A673 (cell line): ENCODE measurements at regions not wholly inside any gene's neighbourhood (a gene's known extent, or its start where the extent isn't known, plus 50 kb on each side); places are given as distances from the start of the nearest gene placed in this dataset.

Experiments used
- BruUV-seq: library from RNA; stranded (reverse); fragments of 400-500 nt; replicated peaks from 2 replicates; lab custom pipeline; 2021; lab: Mats Ljungman, UMichigan
- CTCF ChIA-PET: fragments of 300-600 bp; sonication (Branson Sonifier 250); formaldehyde crosslinking; loops from one replicate; lab custom pipeline; 2022; ENCODE audit warnings: antibody characterized with exemption; lab: Charles Lee
- POLR2A ChIA-PET: fragments of 300-600 bp; sonication (Branson Sonifier 250); formaldehyde crosslinking; loops from one replicate; lab custom pipeline; 2022; ENCODE audit warnings: antibody characterized with exemption; ENCODE audit not compliant: low non-redundant PET; lab: Charles Lee
- DNase-seq: peaks from one replicate; pipeline ENCODE4 v3.0.0-alpha.2; 2015; ENCODE audit warnings: low spot score
- H3K27ac ChIP-seq: fragments of 200-600 bp; sonication (generic); 2 replicates; pipeline ENCODE4 v1.5.1; 2016; ENCODE audit warnings: mixed run types, low read depth, mild to moderate bottlenecking, mixed read lengths, antibody characterized with exemption, low read length; ENCODE audit not compliant: poor library complexity, severe bottlenecking
- H3K27me3 ChIP-seq: fragments of 200-600 bp; sonication (generic); replicated peaks from 2 replicates; pipeline ENCODE4 v1.6.1; 2017; ENCODE audit warnings: mixed run types, low read depth, mild to moderate bottlenecking, mixed read lengths, antibody characterized with exemption, low read length; ENCODE audit not compliant: insufficient read depth, poor library complexity
- H3K36me3 ChIP-seq: fragments of 200-600 bp; sonication (generic); 2 replicates; pipeline ENCODE4 v1.6.1; 2016; ENCODE audit warnings: mixed run types, mild to moderate bottlenecking, mixed read lengths, antibody characterized with exemption, low read length; ENCODE audit not compliant: insufficient read depth, poor library complexity, severe bottlenecking
- H3K4me1 ChIP-seq: fragments of 200-600 bp; sonication (generic); 2 replicates; pipeline ENCODE4 v1.6.1; 2017; ENCODE audit warnings: mixed run types, mild to moderate bottlenecking, mixed read lengths, antibody characterized with exemption, low read length; ENCODE audit not compliant: insufficient read depth, poor library complexity, severe bottlenecking
- H3K4me3 ChIP-seq: fragments of 200-600 bp; sonication (generic); 2 replicates; pipeline ENCODE4 v1.5.1; 2016; ENCODE audit warnings: low read depth, mixed run types, mild to moderate bottlenecking, mixed read lengths, low read length; ENCODE audit not compliant: poor library complexity, severe bottlenecking
- H3K9me3 ChIP-seq: fragments of 200-600 bp; sonication (generic); 2 replicates; pipeline ENCODE4 v1.6.1; 2016; ENCODE audit warnings: mixed run types, low read depth, mild to moderate bottlenecking, mixed read lengths, antibody characterized with exemption, low read length; ENCODE audit not compliant: poor library complexity, severe bottlenecking
- CTCF ChIP-seq: fragments of 300-800, 200-600 bp; sonication (generic); conservative IDR thresholded peaks from 2 replicates; pipeline ENCODE4 v1.5.1; 2017; ENCODE audit warnings: low read depth, mild to moderate bottlenecking, antibody characterized with exemption, low read length, moderate library complexity, mixed read lengths
- EZH2 ChIP-seq: fragments of 200-600 bp; sonication (generic); IDR thresholded peaks from 2 replicates; pipeline ENCODE4 v1.6.1; 2017; ENCODE audit warnings: borderline replicate concordance, low read depth, mild to moderate bottlenecking, mixed read lengths, antibody characterized with exemption, low read length; ENCODE audit not compliant: poor library complexity, severe bottlenecking
- intact Hi-C: fragments of 100-400 bp; cut with micrococcal nuclease; formaldehyde crosslinking; loops from one replicate; pipeline ENCODE4 v1.10.0; 2022; ENCODE audit not compliant: unreplicated experiment

DNA sequence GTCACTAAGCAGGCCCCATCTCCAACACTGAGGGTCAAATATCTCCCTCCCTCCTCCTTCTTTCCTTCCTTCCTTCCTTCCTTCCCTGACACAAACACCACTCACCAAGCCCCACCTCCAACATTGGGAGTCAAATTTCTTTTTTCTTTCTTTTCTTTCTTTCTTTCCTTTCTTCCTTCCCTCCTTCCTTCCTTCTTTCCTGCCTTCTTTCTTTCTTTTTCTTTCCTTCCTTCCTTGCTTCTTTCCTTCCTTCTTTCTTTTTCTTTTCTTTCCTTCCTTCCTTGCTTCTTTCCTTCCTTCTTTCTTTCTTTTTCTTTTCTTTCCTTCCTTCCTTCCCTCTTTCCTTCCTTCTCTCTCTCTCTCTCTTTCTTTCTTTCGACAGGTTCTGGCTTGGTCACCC, 79.2 kb upstream of the ETS2 start:
- Histone ChIP-seq H3K36me3 (no peaks in the 10 kb centered on the region), H3K9me3 (peaks cover 19% of the 10 kb centered on the region), H3K27me3 (no peaks in the 10 kb centered on the region), H3K4me1 (no peaks in the 10 kb centered on the region), H3K4me3 (no peak overlapping the region), H3K27ac (no peak overlapping the region)
- TF ChIP-seq EZH2 (no peak), CTCF (no peak)
- ChIA-PET CTCF (no interaction called here), POLR2A (no interaction called here)
- no TSS peak for BruUV-seq
- intact Hi-C loops, result no loop called here
- DNase-seq, result no peak

DNA sequence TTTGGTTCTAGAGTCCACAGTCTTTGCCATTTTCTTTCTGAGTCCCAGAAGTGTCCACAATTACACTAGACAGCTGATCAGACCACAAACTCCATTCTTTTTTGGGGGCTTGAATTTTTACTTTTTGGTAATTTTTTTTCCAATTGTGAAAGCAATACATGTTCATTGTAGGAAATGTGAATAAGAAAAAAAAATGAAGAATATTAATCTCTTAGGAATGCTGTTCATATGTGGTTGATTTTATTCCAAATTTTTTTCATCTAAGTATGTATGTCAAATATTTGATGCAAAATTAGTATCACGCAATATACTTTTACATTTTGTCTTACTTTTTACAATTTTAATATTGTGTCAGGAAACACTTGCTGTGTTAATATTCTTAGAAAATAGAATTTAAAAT, 76.4 kb upstream of the ETS2 start:
- Histone ChIP-seq H3K36me3 (no peaks in the 10 kb centered on the region), H3K9me3 (peaks cover 11% of the 10 kb centered on the region), H3K27ac (no peak overlapping the region), H3K4me1 (peaks cover 4% of the 10 kb centered on the region), H3K4me3 (no peak overlapping the region), H3K27me3 (peaks cover 3% of the 10 kb centered on the region)
- ChIA-PET CTCF (no interaction called here), POLR2A (no interaction called here)
- BruUV-seq, result no TSS peak
- TF ChIP-seq EZH2, result no peak
- no peak for TF ChIP-seq CTCF
- intact Hi-C loops, result no loop called here
- no peak for DNase-seq

GRCh38 chr21:38729754-38730379, 75.9 kb upstream of the ETS2 start:
- Histone ChIP-seq H3K27me3 (peaks cover 8% of the 10 kb centered on the region), H3K4me3 (no peak overlapping the region), H3K9me3 (peaks cover 10% of the 10 kb centered on the region), H3K36me3 (no peaks in the 10 kb centered on the region), H3K4me1 (peaks cover 8% of the 10 kb centered on the region), H3K27ac (no peak overlapping the region)
- intact Hi-C loops, result loop anchor here (5.0 kb wide), 1 partner anchor 77 kb away; the partner anchor contains the start of gene ETS2
- POLR2A ChIA-PET, result no interaction called here
- no peak for DNase-seq
- no TSS peak for BruUV-seq
- CTCF ChIA-PET, result no interaction called here
- TF ChIP-seq EZH2, result no peak
- no peak for TF ChIP-seq CTCF
